ENCODE measurements at regions not wholly inside any gene's neighbourhood (a gene's known extent, or its start where the extent isn't known, plus 50 kb on each side); places are given as distances from the start of the nearest gene placed in this dataset.

DNA sequence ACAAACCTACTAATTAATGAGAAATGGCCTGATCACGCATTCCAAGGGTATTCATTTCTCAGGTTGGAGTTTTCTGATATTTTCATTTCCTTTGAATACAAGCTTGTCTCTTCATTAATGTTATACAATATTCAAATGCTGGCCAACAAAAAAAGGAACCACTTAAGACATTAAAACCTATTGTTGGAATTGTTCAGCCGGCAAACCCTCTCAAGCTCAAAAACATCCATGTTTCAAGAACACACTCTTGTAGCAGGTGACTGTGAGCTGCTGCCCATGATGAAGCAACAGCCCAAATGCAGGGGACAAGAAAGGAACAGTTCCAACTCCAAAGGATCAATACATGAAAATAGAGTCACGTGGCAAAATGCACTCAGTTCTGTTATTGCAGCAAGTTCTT, 454.5 kb downstream of the BCL11A start:
- DNase-seq (ENCODE audit: low read depth in 1 of 2, low spot score in 1 of 2): no peak
- no peak for TF ChIP-seq JUND (IDR thresholded peaks at IDR 0.05; ENCODE audit: low read depth)
- in situ Hi-C loops (cut with HindIII; ENCODE audit: low pct_unique_long_range_greater_than_20kb, low sequenced_read_pairs): no loop called here

GRCh38 chr2:60097298-60097697, 456.2 kb downstream of the BCL11A start:
- in situ Hi-C loops (cut with HindIII; ENCODE audit: low pct_unique_long_range_greater_than_20kb, low sequenced_read_pairs): no loop called here
- no peak for TF ChIP-seq JUND (IDR thresholded peaks at IDR 0.05; ENCODE audit: low read depth)

DNA sequence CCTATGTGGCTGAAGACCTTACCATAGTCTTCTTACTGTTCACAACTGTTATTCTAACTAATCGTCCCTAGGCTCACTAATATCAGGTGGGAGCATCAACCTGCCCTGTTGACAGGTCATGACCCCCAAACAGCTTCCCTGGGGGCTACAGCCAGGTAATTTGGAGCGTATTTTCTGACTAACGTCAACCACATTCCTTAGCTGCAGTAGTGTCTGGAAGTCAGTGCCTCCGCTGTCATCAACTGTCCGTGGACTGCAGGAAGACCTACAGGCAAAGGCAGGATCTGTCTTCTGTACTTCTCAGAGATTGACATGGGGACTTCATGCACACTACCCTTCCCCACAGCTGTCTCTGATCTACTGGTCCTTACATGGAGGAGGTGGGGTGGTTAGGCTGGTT, 456.9 kb downstream of the BCL11A start:
- in situ Hi-C loops (cut with HindIII; ENCODE audit: low pct_unique_long_range_greater_than_20kb, low sequenced_read_pairs): no loop called here

More at GRCh38 chr2:60097298-60097697, 456.2 kb downstream of the BCL11A start:
- no peak for DNase-seq (ENCODE audit: low read depth in 1 of 2, low spot score in 1 of 2)

DNA sequence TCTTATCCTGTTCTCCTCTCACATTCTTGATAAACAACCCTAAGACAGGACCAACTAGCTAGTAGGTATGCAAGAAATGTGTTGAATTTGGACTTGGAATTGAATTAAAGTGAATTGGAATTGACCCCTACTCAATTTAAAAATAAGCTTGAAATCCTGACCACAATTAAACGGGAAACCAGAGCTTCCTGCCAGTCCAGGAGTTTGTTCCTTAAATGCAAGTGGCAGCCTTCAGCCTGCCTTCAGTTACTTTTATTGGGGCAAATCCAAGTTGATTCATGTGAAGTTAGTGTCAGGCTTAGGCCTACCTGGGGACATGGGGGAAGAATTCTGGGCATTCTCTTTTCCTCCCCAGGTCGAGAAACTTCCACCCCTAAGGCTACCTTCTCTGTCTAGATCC, 457.6 kb downstream of the BCL11A start:
- no peak for DNase-seq (ENCODE audit: low read depth in 1 of 2, low spot score in 1 of 2)
- in situ Hi-C loops (cut with HindIII; ENCODE audit: low pct_unique_long_range_greater_than_20kb, low sequenced_read_pairs): no loop called here
- no peak for TF ChIP-seq JUND (IDR thresholded peaks at IDR 0.05; ENCODE audit: low read depth)

More for the DNA sequence above, 456.9 kb downstream of the BCL11A start:
- DNase-seq (ENCODE audit: low read depth in 1 of 2, low spot score in 1 of 2): no peak
- no peak for TF ChIP-seq JUND (IDR thresholded peaks at IDR 0.05; ENCODE audit: low read depth)

DNA sequence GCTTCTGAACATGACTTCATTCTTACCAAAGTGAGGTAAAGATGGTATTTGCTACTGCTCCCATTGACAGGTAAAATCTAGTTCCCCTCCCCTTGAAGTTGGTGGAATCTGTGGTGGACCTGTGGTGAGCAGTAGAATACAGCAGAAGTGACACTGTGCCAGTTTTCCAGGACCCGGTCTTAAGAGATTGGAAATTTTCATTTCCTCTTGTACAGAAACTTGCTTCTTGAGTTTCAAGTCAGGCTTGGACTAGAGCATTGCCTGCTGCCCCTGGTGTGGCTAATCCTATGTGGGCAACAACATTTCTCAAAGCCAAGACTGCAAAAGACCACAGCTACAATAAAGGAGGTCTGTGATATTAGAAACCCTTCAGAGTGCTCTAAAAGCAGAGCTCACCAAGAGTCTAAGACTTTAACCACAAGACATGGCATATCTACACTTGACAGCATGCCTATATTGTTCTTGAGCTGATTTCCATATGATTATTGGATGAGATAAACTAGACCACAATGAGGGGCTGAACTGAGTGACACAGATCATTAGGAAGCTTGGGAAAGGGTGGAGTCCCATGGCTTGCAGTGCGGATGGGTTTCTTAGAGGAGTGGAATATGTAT, 458.1 kb downstream of the BCL11A start:
- TF ChIP-seq JUND (IDR thresholded peaks at IDR 0.05; ENCODE audit: low read depth): no peak
- in situ Hi-C loops (cut with HindIII; ENCODE audit: low pct_unique_long_range_greater_than_20kb, low sequenced_read_pairs): no loop called here
- DNase-seq (ENCODE audit: low read depth in 1 of 2, low spot score in 1 of 2): no peak

- in situ Hi-C loops (cut with HindIII; ENCODE audit: low pct_unique_long_range_greater_than_20kb, low sequenced_read_pairs): no loop called here
- no peak for DNase-seq (ENCODE audit: low read depth in 1 of 2, low spot score in 1 of 2)
- TF ChIP-seq JUND (IDR thresholded peaks at IDR 0.05; ENCODE audit: low read depth): no peak
Observed at GRCh38 chr2:60094450-60094929, 459.0 kb downstream of the BCL11A start.

- no peak for DNase-seq (ENCODE audit: low read depth in 1 of 2, low spot score in 1 of 2)
- no peak for TF ChIP-seq JUND (IDR thresholded peaks at IDR 0.05; ENCODE audit: low read depth)
- in situ Hi-C loops (cut with HindIII; ENCODE audit: low pct_unique_long_range_greater_than_20kb, low sequenced_read_pairs): no loop called here
Observed at GRCh38 chr2:60092781-60093180, 460.7 kb downstream of the BCL11A start.

DNA sequence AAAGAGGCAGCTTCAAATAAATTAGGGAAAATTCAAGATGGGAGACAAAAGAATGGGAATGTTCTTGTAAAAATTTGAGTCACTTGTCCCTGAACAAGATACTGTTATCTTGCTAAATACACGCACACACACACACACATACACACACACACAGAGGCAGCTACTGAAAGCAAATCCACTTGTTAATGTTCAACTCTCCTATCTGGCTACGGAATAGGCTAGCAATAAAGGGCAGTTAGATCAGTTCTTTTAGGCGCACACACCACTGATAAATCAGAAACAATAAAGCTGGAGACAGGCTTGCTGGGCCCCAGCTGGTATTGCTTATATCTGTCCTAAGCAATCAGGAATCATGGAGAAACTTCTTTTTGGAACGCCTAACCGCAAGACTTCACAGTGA, 461.6 kb downstream of the BCL11A start:
- no peak for DNase-seq (ENCODE audit: low read depth in 1 of 2, low spot score in 1 of 2)
- in situ Hi-C loops (cut with HindIII; ENCODE audit: low pct_unique_long_range_greater_than_20kb, low sequenced_read_pairs): no loop called here
- TF ChIP-seq JUND (IDR thresholded peaks at IDR 0.05; ENCODE audit: low read depth): no peak

DNA sequence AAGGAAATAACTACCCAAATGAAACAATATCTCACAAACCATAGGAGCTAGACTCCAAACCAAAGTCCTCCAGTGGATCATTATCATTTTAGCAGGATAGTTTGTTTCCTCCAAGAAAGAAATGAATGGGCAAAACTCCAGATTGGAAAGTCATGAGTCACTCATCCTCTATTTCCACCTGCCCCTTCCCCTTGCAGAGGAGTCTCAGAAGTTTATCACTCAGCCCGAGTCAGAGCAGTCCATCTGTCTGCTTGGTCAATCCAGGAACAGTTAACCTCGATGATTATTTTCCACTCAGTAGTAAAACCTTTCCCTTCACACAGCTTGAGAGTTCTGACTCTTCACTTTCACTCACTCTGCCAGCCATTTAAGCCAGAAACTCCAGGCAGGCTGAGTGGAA, 462.2 kb downstream of the BCL11A start:
- in situ Hi-C loops (cut with HindIII; ENCODE audit: low pct_unique_long_range_greater_than_20kb, low sequenced_read_pairs): no loop called here
- no peak for TF ChIP-seq JUND (IDR thresholded peaks at IDR 0.05; ENCODE audit: low read depth)
- no peak for DNase-seq (ENCODE audit: low read depth in 1 of 2, low spot score in 1 of 2)

DNA sequence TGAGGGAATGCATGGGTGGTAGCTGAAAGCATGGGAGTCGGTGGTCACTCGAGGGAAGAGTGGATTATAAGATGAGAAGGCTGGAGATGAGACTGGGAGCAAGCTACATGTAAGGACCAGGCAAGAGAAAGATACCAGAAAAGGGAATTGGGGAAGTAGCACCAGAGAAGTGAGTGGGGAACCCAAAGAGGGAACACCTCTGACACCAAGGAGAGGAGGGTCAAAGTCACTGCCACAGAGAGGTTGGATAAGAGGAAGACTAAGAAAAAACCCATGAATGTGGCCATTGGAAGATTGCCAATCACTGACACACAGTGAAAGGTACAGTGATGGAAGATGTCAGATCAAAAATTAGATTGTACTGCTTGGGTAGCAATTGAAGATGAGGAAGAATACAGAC, 473.9 kb downstream of the BCL11A start:
- in situ Hi-C loops (cut with HindIII; ENCODE audit: low pct_unique_long_range_greater_than_20kb, low sequenced_read_pairs): no loop called here
- DNase-seq (ENCODE audit: low read depth in 1 of 2, low spot score in 1 of 2): no peak
- TF ChIP-seq JUND (IDR thresholded peaks at IDR 0.05; ENCODE audit: low read depth): no peak

DNA sequence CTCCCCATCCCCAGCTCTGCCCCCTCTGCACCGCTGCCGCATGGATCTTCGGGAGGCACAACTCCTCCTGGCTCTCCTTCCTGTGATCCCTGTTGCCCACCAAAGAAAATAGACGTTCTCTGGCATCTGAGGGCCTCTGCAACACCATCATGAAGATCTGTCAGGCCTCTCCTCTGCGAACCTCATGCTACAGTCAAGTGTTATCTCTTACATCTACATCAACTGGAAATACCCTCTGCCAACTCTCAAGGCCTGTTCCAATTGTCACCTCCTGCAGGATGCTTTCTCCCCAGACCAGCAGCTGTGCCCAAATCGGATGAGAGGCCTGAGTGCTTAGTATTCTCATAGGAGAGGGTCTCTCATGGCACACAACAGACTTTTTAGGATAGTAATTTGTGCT, 478.4 kb downstream of the BCL11A start:
- in situ Hi-C loops (cut with HindIII; ENCODE audit: low pct_unique_long_range_greater_than_20kb, low sequenced_read_pairs): no loop called here
- no peak for TF ChIP-seq JUND (IDR thresholded peaks at IDR 0.05; ENCODE audit: low read depth)
- no peak for DNase-seq (ENCODE audit: low read depth in 1 of 2, low spot score in 1 of 2)

DNA sequence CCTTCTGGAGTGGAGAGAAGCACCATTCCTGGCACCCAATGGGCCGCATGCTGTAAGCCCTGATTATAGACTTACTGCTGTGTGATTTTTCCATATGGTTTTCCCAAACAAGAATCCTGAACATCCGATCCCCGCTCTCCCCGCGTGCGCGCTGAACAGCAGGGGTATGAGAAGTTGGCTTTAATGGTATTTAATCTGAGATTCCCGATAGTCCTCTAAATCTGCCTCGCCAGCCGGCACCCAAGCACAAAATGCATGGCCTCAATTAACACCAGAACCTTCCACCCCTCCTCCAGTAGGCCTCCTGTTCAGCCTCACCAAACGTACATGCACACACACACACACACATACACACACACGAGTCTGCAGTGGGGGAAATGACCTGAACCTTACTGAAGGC, 480.3 kb downstream of the BCL11A start:
- in situ Hi-C loops (cut with HindIII; ENCODE audit: low pct_unique_long_range_greater_than_20kb, low sequenced_read_pairs): no loop called here

GRCh38 chr2:60072609-60073008, 480.8 kb downstream of the BCL11A start:
- no peak for TF ChIP-seq JUND (IDR thresholded peaks at IDR 0.05; ENCODE audit: low read depth)
- in situ Hi-C loops (cut with HindIII; ENCODE audit: low pct_unique_long_range_greater_than_20kb, low sequenced_read_pairs): no loop called here
- DNase-seq (ENCODE audit: low read depth in 1 of 2, low spot score in 1 of 2): no peak

More for the DNA sequence above, 480.3 kb downstream of the BCL11A start:
- no peak for DNase-seq (ENCODE audit: low read depth in 1 of 2, low spot score in 1 of 2)
- no peak for TF ChIP-seq JUND (IDR thresholded peaks at IDR 0.05; ENCODE audit: low read depth)

DNA sequence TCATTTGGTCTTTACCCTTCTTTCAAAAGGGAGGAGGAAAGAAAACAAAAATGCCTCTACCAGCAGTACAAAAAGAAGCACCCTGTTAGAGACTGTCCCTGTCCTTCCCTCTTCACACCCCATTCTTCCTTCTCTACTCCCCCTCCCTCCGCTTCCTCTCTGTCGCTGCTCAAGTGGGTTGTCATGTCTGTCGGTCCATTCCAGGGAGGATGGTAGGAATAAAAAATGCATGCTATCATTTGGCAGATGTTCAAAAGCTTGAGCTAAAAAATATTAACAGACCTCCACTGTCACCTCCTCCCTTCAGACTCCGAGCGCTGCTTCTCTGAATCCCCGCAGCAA, 482.0 kb downstream of the BCL11A start:
- in situ Hi-C loops (cut with HindIII; ENCODE audit: low pct_unique_long_range_greater_than_20kb, low sequenced_read_pairs): no loop called here
- DNase-seq (ENCODE audit: low read depth in 1 of 2, low spot score in 1 of 2): no peak
- TF ChIP-seq JUND (IDR thresholded peaks at IDR 0.05; ENCODE audit: low read depth): no peak
